BE2C (cell line): ENCODE measurements at regions not wholly inside any gene's neighbourhood (a gene's known extent, or its start where the extent isn't known, plus 50 kb on each side); places are given as distances from the start of the nearest gene placed in this dataset.

Source experiments
- DNase-seq: peaks from one replicate; pipeline ENCODE4 v3.0.0-alpha.2; 2020
- H3K27me3 ChIP-seq: fragments of 250-450 bp; sonication (Bioruptor Pico); 2 replicates; pipeline ENCODE4 v1.5.1; 2020; ENCODE audit warnings: mild to moderate bottlenecking
- H3K36me3 ChIP-seq: fragments of 250-450 bp; sonication (Bioruptor Pico); 2 replicates; pipeline ENCODE4 v1.5.1; 2020; ENCODE audit warnings: mild to moderate bottlenecking
- H3K4me1 ChIP-seq: fragments of 250-450 bp; sonication (Bioruptor Pico); 2 replicates; pipeline ENCODE4 v1.5.1; 2020
- H3K4me3 ChIP-seq: 2 replicates; pipeline ENCODE4 v1.5.1; 2011; ENCODE audit warnings: low read depth, low read length
- H3K9me3 ChIP-seq: fragments of 250-450 bp; sonication (Bioruptor Pico); 2 replicates; pipeline ENCODE4 v1.5.1; 2020
- CTCF ChIP-seq: IDR thresholded peaks from 2 replicates; pipeline ENCODE4 v1.5.1; 2012; ENCODE audit warnings: mild to moderate bottlenecking, low read depth, low read length

GRCh38 chr11:120021978-120022377 is 115.9 kb downstream of the TRIM29 start:
- TF ChIP-seq CTCF: no peak
- Histone ChIP-seq H3K9me3 (peaks cover 3% of the 10 kb centered on the region; the same call in 1 of the 2 replicates), H3K4me1 (peaks cover 10% of the 10 kb centered on the region), H3K4me3 (no peak overlapping the region), H3K27me3 (no peaks in the 10 kb centered on the region), H3K36me3 (no peaks in the 10 kb centered on the region)
- DNase-seq: no peak

GRCh38 chr11:120021391-120021953 is 116.4 kb downstream of the TRIM29 start:
- peaks cover 3% of the 10 kb centered on the region; the same call in 1 of the 2 replicates for H3K9me3 ChIP-seq
- H3K4me3 ChIP-seq: no peak overlapping the region
- no peak for TF ChIP-seq CTCF
- no peaks in the 10 kb centered on the region for H3K36me3 ChIP-seq
- H3K27me3 ChIP-seq: no peaks in the 10 kb centered on the region
- DNase-seq: no peak
- peaks cover 11% of the 10 kb centered on the region for H3K4me1 ChIP-seq

GRCh38 chr11:120020981-120021380 is 116.9 kb downstream of the TRIM29 start:
- peak; percentile 46 for DNase-seq
- no peak for TF ChIP-seq CTCF
- no peaks in the 10 kb centered on the region; the same call in 1 of the 2 replicates for H3K9me3 ChIP-seq
- H3K4me1 ChIP-seq: peaks cover 12% of the 10 kb centered on the region
- H3K27me3 ChIP-seq: no peaks in the 10 kb centered on the region
- H3K36me3 ChIP-seq: no peaks in the 10 kb centered on the region
- H3K4me3 ChIP-seq: no peak overlapping the region

GRCh38 chr11:120020486-120020885 is 117.4 kb downstream of the TRIM29 start:
- DNase-seq: no peak
- H3K27me3 ChIP-seq: no peaks in the 10 kb centered on the region

GRCh38 chr11:120019191-120019590 is 118.7 kb downstream of the TRIM29 start:
- Histone ChIP-seq H3K4me1 (peaks cover 15% of the 10 kb centered on the region), H3K36me3 (no peaks in the 10 kb centered on the region), H3K9me3 (no peaks in the 10 kb centered on the region), H3K27me3 (no peaks in the 10 kb centered on the region), H3K4me3 (no peak overlapping the region)
- DNase-seq: no peak
- no peak for TF ChIP-seq CTCF

More at GRCh38 chr11:120020486-120020885, 117.4 kb downstream of the TRIM29 start:
- Histone ChIP-seq H3K4me1 (peaks cover 15% of the 10 kb centered on the region), H3K4me3 (no peak overlapping the region), H3K36me3 (no peaks in the 10 kb centered on the region), H3K9me3 (no peaks in the 10 kb centered on the region)
- TF ChIP-seq CTCF: no peak

GRCh38 chr11:120017582-120018150 is 120.2 kb downstream of the TRIM29 start:
- no peaks in the 10 kb centered on the region for H3K36me3 ChIP-seq
- no peak for DNase-seq

More at GRCh38 chr11:120017582-120018150, 120.2 kb downstream of the TRIM29 start:
- Histone ChIP-seq H3K27me3 (no peaks in the 10 kb centered on the region), H3K9me3 (no peaks in the 10 kb centered on the region), H3K4me3 (peak overlapping the region; percentile 1; the same call in 1 of the 2 replicates), H3K4me1 (peaks cover 21% of the 10 kb centered on the region)
- TF ChIP-seq CTCF: no peak
